ENCODE measurements at regions not wholly inside any gene's neighbourhood (a gene's known extent, or its start where the extent isn't known, plus 50 kb on each side); places are given as distances from the start of the nearest gene placed in this dataset.

GRCh38 chr9:89658401-89658800 lies 53.6 kb downstream of the GADD45G start:
- no peaks in the 10 kb centered on the region for H3K36me3 ChIP-seq (ENCODE audit: insufficient read depth, low read length)

GRCh38 chr9:89658931-89659330 lies 54.1 kb downstream of the GADD45G start:
- Histone ChIP-seq H4K20me1 (ENCODE audit: insufficient read depth) (no peaks in the 10 kb centered on the region), H3K79me2 (replicated peaks; ENCODE audit: insufficient read depth, low read length) (no peaks in the 10 kb centered on the region), H3K36me3 (ENCODE audit: insufficient read depth, low read length) (no peaks in the 10 kb centered on the region), H2AFZ (ENCODE audit: low read depth, low read length) (no peak overlapping the region), H3K27me3 (ENCODE audit: insufficient read depth, low read depth, low read length) (no peaks in the 10 kb centered on the region), H3K4me2 (ENCODE audit: low read length) (no peak overlapping the region), H3K9ac (ENCODE audit: low read length) (no peak overlapping the region), H3K9me2 (ENCODE audit: insufficient read depth, low read length) (no peaks in the 10 kb centered on the region), H3K4me3 (ENCODE audit: low read length) (no peak overlapping the region), H3K9me3 (ENCODE audit: low read length) (no peaks in the 10 kb centered on the region), H3F3A (ENCODE audit: insufficient read depth, low read length, poor library complexity, severe bottlenecking) (no peaks in the 10 kb centered on the region), H3K27ac (ENCODE audit: low read length) (no peak overlapping the region)
- TF ChIP-seq RAD21 (conservative IDR thresholded peaks at IDR 0.05) (no peak), CTCF (IDR thresholded peaks at IDR 0.05; ENCODE audit: poor library complexity, severe bottlenecking) (no peak), TAF1 (IDR thresholded peaks at IDR 0.05; ENCODE audit: low read depth) (no peak), POLR2AphosphoS5 (IDR thresholded peaks at IDR 0.05) (no peak), MXI1 (conservative IDR thresholded peaks at IDR 0.05; ENCODE audit: poor library complexity, severe bottlenecking) (no peak), EP300 (conservative IDR thresholded peaks at IDR 0.05; ENCODE audit: poor library complexity, severe bottlenecking) (no peak), REST (IDR thresholded peaks at IDR 0.05; ENCODE audit: borderline replicate concordance) (no peak)

More at GRCh38 chr9:89658401-89658800, 53.6 kb downstream of the GADD45G start:
- no peak overlapping the region for H3K27ac ChIP-seq (ENCODE audit: low read length)
- H3F3A ChIP-seq (ENCODE audit: insufficient read depth, low read length, poor library complexity, severe bottlenecking): no peaks in the 10 kb centered on the region
- no peaks in the 10 kb centered on the region for H3K79me2 ChIP-seq (replicated peaks; ENCODE audit: insufficient read depth, low read length)
- no peaks in the 10 kb centered on the region for H4K20me1 ChIP-seq (ENCODE audit: insufficient read depth)
- no peaks in the 10 kb centered on the region for H3K27me3 ChIP-seq (ENCODE audit: insufficient read depth, low read depth, low read length)
- H3K9me3 ChIP-seq (ENCODE audit: low read length): no peaks in the 10 kb centered on the region
- no peaks in the 10 kb centered on the region for H3K9me2 ChIP-seq (ENCODE audit: insufficient read depth, low read length)
- no peak overlapping the region for H2AFZ ChIP-seq (ENCODE audit: low read depth, low read length)
- TF ChIP-seq EZH2 (IDR thresholded peaks at IDR 0.05; ENCODE audit: borderline replicate concordance, insufficient read depth, low read length, poor library complexity, severe bottlenecking) (no peak), RAD21 (conservative IDR thresholded peaks at IDR 0.05) (no peak), POLR2AphosphoS5 (IDR thresholded peaks at IDR 0.05) (no peak), EP300 (conservative IDR thresholded peaks at IDR 0.05; ENCODE audit: poor library complexity, severe bottlenecking) (no peak), SMC3 (conservative IDR thresholded peaks at IDR 0.05; ENCODE audit: poor library complexity) (no peak), CTCF (IDR thresholded peaks at IDR 0.05; ENCODE audit: poor library complexity, severe bottlenecking) (no peak), TAF1 (IDR thresholded peaks at IDR 0.05; ENCODE audit: low read depth) (no peak), REST (IDR thresholded peaks at IDR 0.05; ENCODE audit: borderline replicate concordance) (no peak), MXI1 (conservative IDR thresholded peaks at IDR 0.05; ENCODE audit: poor library complexity, severe bottlenecking) (no peak)
- no peak overlapping the region for H3K4me2 ChIP-seq (ENCODE audit: low read length)
- no peak overlapping the region for H3K9ac ChIP-seq (ENCODE audit: low read length)
- no peak overlapping the region for H3K4me3 ChIP-seq (ENCODE audit: low read length)
